ENCODE measurements at regions not wholly inside any gene's neighbourhood (a gene's known extent, or its start where the extent isn't known, plus 50 kb on each side); places are given as distances from the start of the nearest gene placed in this dataset.

DNA sequence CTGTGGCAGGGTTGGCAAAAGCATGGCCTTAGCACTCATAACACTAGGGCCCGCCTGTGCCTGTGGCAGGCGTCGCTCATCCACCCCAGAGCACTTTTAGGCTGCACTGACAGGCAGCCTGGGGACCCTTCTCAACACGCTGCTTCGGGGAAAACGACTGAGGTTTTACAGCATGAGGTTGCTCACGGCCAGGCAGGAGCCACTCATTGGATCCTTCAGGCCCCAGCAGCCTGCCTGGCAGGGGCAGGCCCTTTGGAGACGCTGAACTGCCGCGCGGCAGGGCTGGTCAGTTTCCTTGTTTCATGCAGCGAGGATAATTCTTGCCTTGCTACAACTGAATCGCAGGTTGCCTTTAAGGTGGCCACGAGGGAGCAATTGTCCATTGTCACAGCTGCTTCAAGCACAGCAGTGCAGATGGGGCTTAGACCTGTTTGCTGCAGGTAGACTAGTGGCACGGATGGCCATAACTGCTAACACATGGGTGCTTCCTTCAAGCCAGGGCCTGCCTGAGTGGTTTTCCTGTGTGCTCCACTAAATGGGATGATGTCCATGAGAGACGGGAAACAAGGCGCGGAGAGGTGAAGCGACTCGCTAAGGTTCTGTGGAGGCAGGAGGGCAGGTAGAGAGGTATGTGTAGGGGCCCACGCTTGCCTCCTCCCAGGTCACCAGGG is 49.9 kb upstream of the HS6ST1 start:
- TF ChIP-seq, protein P1, sequence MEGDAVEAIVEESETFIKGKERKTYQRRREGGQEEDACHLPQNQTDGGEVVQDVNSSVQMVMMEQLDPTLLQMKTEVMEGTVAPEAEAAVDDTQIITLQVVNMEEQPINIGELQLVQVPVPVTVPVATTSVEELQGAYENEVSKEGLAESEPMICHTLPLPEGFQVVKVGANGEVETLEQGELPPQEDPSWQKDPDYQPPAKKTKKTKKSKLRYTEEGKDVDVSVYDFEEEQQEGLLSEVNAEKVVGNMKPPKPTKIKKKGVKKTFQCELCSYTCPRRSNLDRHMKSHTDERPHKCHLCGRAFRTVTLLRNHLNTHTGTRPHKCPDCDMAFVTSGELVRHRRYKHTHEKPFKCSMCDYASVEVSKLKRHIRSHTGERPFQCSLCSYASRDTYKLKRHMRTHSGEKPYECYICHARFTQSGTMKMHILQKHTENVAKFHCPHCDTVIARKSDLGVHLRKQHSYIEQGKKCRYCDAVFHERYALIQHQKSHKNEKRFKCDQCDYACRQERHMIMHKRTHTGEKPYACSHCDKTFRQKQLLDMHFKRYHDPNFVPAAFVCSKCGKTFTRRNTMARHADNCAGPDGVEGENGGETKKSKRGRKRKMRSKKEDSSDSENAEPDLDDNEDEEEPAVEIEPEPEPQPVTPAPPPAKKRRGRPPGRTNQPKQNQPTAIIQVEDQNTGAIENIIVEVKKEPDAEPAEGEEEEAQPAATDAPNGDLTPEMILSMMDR (conservative IDR thresholded peaks at IDR 0.05) = no peak
- no peak overlapping the region for H3K27ac ChIP-seq

DNA sequence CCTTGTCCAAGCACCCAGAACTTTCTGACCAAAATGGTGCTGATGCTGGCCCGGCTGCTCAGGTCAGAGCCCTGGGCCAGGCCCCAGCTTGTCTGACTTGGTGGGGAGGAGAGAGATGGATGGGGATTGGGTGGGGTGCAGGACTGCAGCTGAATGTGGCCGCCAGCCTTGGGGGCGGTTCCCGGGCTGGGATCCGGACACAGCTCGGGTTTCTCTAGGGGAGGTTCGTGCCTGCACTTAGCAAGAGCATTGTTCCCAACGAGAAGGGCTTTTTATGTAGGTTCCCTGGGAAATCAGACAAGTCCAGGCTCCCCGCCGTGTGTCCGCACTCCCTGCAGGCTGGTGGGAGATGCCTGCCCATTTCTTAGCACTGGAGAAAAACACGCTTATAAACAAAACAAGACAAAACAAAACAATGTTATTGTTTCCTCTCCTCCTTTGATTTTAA is 50.5 kb upstream of the HS6ST1 start:
- TF ChIP-seq, protein P1 (conservative IDR thresholded peaks at IDR 0.05) = no peak
- no peak overlapping the region for H3K27ac ChIP-seq

GRCh38 chr2:128369602-128370467 is 51.2 kb upstream of the HS6ST1 start:
- no peak overlapping the region for H3K27ac ChIP-seq
- TF ChIP-seq, protein P1 (conservative IDR thresholded peaks at IDR 0.05) = no peak

DNA sequence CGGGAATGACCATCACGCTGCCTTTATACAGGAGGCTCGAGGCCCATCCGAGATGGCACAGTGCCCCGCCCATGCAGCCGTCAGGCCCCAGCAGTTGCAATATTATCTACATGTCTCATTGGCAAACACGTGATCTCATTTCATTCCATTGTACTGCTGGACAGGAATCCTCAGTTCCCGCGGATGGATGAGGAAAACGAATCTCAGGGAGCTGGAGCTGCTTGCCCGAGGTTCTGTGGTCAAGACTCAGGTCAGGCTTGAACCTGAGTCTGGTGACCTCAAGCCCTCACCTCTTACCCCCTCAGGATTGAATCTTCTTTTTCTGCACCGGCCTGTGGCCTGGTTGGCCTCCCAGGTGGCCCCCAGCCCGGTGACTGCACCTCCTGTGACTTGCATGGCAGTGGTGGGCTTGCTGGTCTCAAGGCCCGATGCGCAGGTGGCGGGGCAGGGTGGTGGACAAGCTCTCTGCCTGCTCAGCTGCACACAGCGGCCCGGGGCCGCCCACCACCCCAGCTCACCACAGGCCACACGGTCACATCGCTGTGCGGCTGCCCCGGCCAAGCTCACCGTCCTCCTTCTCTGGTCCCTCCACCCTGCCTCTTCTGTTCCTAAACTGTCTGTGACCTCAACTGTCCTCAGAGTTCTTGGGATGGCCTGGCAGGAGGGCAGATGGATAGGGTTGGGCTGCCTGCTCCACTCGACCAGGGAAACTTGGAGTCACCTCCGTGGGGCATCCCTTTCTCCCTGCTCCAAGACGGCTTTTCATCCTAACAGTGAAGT is 52.0 kb upstream of the HS6ST1 start:
- TF ChIP-seq, protein P1 (conservative IDR thresholded peaks at IDR 0.05) = no peak
- no peak overlapping the region for H3K27ac ChIP-seq

DNA sequence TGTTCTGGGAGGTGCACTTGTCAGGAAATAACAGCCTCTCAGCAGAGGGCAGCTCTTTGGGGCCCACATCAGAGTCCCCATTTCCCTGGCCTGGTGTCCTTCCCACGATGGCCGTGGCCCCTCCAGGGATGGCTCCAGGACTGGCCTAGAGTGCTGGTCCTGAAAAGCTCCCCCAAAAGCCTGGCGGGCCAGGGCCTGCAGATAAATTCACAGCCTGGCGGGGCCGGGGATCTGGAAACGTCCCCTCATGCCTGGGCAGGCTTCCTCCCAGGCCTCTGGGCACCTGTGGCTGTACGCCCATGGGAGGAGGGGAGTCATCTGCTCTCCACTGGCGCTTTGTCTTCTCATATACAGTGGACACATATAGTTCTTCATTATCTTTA is 52.6 kb upstream of the HS6ST1 start:
- H3K27ac ChIP-seq = no peak overlapping the region
- TF ChIP-seq, protein P1 (conservative IDR thresholded peaks at IDR 0.05) = no peak

DNA sequence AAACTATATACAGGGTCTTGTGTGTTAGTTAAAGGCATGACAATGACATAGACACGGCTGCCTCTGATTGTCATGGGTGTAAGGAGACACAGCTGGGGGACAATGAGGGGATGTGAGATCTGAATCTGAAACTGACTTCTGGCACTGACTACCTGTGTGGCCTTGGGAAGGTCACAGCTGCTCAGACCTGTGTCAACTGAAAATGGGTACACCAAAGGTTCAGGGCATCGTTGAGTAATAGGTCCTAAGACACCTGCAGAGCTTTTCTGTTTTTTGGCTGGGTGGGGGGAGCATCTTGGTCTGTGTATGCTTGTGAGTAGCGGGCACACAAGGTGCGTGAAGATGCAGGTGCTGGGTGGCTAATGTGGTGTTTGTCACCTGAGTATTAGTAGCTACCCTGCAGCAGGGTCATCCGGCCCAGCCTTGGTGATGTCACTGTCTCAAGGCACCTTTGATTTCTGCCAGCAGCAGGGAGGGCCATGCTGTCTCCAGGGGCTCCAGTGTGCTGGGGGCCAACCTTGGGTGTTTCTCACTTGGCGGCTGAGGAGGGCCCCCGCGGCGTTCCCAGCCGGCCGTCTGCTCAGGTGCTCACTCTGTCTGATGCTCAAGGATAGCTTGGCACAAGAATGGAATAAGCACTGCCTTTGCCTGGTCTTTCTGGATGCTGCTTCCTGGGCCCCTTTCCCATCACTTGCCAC is 53.1 kb upstream of the HS6ST1 start:
- H3K27ac ChIP-seq = no peak overlapping the region
- TF ChIP-seq, protein P1 (conservative IDR thresholded peaks at IDR 0.05) = no peak

Data from VCaP (cell line).